T-helper 22 cell (primary cell): ENCODE measurements at regions not wholly inside any gene's neighbourhood (a gene's known extent, or its start where the extent isn't known, plus 50 kb on each side); places are given as distances from the start of the nearest gene placed in this dataset.

Experiments
- DNase-seq: peaks from one replicate; pipeline ENCODE4 v3.0.0-alpha.2; 2020; ENCODE audit warnings: low read depth

DNA sequence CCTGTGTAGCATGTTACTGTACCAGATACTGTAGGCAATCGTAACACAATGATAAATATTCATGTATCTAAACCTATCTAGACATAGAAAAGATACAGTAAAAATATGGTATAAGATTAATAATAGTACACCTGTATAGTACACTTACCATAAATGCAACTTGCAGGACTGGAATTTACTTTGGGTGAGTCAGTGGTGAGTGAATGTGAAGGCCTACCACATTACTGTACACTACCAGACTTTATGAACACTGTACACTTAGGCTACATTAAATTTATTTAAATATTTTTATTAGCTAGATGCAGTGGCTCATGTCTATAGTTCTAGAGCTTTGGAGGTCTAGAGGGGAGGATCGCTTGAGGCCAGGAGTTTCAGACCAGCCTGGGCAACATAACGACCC lies 186.6 kb upstream of the ROPN1 start:
- no peak for DNase-seq

DNA sequence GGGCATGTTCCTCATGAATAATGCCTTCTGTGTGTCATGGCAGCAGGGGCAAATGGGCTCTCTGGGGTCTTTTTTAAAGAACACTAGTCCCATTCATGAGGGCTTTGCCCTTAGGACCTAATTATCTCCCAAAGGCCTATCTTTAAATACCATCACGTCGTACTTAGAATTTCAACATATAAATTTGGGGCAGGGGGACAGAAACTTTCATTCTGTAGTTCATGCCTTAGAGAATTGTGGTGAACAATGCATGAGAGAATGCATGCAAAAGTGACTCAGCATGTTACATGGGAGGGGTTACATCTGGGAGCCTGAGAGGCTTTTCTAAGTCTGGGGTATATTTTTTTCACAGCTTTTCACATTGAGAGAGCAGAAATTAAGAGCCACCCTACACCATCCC lies 208.5 kb upstream of the ROPN1 start:
- no peak for DNase-seq

DNA sequence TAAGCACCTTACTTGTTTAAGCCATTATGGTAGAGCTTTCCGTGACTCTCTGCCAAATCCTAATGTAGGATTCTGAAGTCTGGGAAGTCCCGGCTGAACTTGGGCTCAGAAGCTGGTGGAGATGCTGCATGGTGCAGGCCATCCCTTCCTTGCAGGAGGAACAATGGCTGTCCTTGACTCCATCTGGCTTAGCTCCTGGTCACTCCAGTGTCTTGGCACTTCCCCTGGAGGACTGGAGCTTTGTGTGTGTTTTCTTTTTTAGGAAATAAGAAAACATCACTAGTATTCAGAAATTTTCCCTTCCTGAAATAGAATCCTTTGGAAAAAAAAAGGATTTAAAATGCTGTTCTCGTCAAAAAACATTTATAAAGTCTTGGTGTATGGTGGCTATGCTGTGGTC lies 209.3 kb upstream of the ROPN1 start:
- DNase-seq: no peak

DNA sequence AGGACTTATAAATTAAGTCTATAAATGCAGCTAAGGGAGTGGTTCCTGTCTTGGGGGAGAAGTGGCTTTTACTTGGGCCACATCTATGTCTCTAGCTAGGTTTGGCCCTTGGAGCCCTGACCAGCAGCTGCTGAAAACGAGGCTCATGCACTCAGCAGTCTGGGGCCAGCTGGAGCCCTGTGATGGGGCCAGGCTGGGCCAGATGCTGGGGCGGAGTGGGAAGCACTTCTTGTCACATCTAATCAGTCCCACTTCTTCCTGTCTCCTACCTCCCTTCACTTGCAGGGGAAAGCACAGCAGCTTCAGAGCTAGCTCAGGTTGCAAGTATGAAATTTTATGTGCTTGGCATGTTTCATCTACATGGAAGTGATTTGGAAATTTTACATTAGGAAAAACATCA lies 209.9 kb upstream of the ROPN1 start:
- no peak for DNase-seq

DNA sequence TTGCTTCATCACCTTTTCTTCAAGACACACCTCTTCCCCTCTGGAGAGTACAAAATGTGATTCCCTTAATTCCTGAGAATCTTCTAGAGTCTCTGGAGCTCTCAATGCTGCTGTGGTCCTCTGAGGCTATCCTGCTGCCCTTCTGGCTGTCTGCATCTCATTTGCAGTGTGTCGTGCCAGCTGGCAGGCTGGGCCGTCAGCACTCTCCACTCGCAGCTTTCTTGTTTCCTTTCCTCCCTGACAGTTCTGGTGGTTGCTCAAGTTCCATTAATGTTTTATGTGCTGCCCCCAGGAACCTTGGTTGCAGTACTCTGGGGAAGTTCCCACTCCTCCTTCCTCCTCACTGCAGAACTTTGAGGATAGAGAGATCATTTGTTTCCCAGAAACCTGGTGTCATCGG lies 210.8 kb upstream of the ROPN1 start:
- DNase-seq: no peak

DNA sequence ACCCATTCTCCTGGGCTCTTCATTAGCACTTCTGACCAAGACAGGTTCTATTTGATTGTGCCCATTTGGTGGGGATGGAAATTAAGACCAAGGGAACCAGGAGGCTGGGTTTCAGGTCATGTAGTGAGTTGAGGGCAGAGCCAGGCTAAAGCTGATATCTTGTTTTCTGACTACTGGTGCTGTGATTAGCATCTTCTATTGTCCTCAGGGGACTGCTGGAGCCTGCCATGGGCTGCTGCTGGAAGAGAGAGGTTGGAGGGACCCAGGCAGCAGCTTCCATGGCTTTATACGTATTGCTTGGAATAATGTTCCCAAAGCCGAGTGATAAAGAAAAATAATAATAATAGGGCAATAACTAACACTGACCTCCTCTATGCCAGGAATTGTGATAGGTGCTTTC lies 211.4 kb upstream of the ROPN1 start:
- no peak for DNase-seq

DNA sequence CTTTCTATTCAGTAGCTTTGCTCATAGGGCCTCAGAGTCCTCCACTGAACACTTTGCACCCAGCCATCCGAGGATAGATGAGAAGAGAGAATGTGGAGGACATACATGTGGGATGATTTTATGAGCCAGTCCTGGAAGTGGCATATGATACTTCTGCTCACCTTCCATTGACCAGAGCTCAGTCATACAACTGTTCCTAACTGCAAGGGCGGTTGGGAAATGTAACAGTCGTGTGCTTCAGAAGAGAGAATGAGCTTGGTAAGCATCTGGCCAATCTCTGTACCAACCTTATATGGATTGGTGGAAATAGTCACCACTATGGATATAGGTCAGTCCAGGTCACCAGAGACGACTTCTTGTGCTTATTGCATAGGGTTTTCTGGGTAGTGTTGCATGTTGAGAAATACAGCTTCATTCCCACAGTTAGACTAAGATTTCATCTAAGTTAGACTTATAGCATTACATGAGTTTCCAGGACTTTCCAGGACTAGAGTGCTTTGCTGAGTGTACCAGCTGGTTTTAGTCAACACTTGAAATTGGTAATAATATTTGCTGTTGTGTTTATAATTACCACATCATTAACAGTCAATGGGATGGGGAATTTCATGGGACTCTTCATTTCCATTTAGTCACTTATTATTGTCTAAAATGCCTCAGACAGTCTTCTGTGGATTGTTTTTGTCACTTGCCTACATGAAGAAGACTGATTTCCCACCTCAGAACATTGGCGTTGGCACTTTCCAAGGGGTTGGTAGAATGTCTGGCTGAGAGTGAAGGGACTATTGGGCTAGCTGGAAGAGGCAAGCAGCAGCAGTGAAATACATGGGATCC lies 214.5 kb upstream of the ROPN1 start:
- DNase-seq: no peak

DNA sequence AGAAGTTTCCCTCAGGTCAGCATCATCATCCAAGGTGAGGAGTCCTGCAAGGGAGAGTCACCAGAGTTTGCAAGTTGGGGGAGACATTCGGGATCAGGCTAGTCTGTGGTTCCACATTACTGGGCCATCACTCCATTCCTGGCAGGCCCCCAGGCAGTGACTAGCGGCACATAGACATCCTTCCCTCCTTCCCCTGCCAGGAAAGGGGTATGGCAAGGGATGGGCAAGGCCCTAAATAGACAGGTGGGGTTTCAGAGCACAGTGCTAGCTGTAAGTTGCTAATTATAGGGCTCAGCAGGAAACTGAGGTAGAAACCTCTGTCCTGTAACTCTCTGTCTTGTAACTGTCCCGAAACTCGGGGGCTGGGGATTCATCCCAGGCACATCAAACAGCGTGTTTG lies 215.2 kb upstream of the ROPN1 start:
- DNase-seq: no peak

DNA sequence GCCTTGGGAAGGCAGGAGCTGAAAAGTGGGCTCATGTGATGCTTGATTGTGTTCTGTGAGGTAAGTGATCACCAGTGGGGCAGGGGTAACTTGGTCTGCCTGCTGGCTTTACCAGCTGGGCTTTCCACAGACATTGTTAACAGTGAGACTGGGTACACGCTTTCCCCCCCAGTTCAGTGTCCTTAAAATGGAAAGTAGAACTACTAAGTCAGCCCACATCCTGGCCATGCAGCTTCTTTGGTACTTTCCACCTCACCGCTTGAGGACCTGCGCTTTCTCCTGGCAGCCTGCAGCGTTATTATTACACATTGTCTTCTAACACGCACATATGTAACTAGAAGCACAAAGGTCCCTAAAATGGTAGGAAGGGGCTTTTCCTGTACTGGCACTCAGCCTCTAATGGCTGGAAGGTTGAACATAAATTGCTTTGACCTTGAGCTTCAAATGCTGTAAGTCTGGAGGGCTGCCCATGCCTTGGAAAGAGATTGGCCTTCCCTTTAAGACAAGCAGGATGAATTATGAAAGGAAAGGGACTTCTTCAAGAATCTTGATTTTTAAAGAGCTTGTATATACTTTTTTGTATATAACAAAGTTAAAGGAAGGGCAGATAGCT lies 216.1 kb upstream of the ROPN1 start:
- DNase-seq: no peak

DNA sequence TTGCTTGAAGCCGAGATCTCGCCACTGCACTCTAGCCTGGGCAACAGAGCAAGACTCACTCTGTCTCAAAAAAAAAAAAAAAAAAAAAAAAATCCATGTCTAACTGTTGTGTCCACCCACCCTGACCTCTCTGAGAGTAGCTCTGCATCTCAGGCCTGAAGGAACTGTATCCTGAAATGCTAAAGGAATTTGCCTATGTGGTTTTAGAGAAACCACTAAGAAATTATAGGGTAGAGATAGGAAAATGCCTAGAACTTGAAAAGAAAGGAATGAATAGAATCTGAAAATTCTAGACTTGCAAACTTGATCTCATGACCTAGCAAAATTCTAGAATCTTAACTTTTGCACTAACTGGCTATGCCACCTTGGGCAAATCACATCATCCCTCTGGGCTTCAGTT lies 217.5 kb upstream of the ROPN1 start:
- no peak for DNase-seq

DNA sequence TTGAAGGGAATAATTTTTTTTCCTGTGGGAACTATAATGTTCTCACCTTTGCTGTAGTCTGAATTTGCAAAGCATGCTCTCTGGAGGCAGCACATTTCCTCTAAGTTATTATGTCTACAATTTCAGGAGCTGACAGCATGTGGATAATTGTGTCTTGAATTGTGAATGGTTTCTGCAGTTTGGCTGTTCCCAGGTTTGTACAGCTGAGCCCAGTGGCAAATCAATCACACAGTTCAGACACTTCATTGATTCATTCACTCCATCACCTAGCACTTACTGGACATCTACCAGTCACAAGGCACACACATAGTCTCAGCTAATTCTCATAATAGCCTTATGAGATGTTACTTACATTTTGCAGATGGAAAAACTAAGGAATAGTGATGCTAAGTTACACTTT lies 219.0 kb upstream of the ROPN1 start:
- no peak for DNase-seq

DNA sequence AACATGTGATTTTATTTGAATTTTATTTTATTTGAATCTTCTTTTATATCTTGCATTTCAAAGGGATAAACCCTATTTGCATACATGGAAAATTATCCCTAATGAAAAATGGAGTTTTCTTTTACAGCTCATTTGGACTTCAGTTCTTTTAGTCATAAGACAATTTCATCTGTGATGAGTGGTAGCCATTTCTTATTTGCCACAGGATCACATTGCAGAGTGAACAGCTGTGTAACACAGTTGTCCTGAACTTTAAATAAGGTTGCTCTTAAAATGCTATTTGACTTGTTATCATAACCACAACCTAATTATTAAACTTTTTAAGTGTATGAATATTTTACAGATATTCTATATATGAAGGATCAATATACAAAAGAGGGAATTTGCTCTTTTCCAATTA lies 221.7 kb upstream of the ROPN1 start:
- no peak for DNase-seq

DNA sequence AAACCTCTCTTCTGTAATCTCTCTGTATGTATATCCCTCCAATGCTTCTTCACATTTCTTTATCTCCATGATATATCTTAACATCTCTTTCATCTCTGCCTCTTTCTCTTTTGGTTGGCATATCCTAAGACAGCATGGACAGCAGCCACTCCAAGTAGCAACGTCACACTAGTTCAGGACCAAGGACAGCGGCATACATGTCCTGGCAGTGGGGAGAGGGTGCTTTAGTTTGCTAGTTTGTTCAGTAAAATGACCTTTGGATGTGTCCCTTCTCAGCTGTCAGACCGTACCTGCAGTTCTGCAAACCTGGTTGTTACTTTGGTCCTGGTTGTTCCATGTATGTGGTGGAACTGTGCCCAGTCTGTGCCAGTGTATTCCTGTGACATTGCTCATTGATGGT lies 225.6 kb upstream of the ROPN1 start:
- no peak for DNase-seq

DNA sequence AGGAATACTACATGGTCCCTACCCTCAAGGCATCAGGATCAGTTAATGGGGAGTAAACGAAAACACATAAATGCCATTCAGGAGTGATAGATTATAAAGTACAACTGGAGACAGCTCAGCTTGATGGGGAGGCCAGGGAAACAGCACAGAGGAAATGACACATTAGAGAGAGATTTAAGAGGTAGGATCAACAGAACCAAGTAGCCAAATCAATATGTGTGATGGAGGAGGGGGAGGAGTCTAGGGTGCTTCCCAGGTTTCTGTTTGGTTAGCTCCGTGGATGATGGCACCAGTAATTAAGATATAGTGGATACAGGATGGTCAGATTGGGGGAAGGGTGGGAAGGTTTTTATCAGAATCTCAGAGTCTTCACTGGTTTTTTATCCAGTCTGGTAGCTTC lies 229.5 kb upstream of the ROPN1 start:
- DNase-seq: no peak

DNA sequence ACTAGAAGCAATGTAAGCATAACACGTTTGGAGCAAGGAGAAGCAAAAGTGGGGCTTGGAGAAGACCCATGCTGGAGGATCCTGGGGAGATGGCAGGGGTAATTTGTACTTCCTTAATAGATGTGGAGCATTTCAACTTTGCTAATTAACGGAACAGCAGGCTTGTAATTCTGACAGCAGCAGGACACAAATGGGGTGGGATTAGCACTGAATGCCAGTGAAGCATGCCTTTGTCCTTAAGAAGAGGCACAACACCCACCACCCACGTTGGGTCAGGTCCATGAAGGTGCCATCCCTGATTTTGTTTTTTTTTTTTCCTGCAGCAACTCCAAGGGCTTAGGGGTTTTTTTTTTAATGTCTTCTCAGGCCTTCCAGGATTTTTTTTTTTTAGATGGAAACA lies 231.9 kb upstream of the ROPN1 start:
- DNase-seq: no peak

DNA sequence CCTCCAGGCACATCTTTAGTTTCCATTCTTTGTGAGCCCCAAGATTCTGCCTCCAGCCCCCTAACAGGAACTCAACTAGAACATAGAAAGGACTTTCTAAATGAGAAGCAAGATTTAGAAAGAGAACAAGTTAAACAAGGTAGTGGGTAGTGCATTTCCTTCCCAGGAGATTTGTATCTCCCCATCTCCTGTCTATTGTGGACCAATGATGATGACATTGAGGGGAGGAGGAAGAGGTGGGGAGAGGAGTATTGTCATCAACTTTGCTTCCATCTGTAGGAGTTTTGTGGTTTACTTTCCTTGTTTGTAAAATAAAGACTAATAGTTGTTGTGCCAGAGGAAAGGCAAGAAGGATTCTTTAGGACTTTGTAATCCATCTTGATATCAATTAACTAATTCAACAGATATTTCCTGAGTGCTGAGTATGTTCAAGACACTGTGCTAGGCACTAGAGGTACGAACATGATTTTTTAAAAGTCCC lies 235.3 kb upstream of the ROPN1 start:
- no peak for DNase-seq

DNA sequence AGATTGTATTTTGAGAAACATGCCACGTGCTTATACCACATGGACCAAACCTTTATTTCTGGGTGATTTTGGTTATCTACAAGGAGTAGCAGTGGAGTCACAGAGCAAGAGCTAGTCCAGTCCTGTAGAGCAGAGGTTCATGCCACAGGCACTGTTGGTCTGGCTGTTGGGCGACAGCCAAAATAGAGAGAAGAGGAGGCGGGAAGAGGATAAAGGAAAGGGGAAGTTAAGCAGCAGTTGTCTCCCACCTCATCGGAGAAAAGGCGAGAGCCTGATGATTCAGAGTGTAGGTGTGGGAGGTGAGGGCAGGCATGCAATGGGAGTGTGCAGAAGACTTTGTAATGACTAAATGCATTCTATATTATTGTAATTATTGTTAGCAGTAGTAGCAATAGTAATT lies 237.5 kb upstream of the ROPN1 start:
- DNase-seq: no peak

DNA sequence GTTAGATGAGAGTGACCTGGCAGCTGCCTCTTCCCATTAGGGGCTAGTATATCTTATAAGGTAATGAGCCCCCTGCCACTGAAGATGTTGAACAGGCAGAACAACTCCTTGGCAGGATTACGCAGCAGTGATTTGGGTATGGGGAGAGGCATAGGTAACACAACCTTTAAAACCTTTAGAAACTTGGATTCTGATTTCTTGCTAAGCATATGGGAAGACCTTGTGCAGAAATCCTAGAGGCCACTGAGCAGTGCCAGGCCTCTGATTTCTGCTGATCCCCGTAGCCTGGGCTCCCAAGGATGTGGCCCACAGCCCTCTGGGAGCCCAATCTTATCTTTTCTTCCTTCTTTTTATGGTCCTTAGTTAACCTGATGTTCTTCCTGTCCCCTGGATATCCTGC lies 237.9 kb upstream of the ROPN1 start:
- DNase-seq: no peak

DNA sequence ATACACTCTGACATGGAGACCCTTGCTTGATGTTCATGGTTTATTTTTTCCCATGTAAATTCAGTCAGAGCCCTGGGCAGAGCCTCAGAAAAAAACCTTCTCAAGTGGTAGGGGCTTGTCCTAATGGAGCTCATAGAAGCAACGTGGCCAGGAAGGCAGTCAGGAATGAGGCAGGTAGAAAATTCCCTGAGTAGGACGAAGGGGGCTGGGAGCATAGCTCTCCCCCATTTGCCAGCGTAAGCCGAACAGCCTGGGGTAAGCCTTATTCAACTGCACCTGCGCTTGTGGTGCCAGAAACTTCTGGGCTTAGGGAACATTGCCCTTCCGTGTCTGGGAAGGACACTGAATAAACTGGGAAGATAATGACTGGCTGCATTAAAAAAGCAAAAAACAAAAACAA lies 238.5 kb upstream of the ROPN1 start:
- no peak for DNase-seq

DNA sequence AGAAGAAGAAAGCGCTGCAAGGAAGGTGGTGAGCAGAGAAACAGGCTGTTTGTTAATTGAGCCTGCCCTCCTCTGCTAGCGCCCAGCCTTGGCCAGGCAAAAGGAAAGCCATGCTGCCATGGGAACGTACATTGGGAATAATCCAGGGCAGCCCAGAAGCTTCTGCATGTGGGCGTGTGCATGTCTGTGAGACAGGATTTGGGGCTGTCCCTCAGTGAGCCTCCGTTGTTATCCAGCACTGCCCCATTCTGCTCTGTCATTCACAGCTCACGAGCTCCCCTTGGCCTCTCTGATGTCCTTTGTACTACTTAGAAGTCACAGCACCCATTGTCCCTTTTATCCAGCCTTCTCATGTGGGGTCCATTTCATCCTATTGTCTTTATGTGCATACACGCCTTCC lies 239.1 kb upstream of the ROPN1 start:
- no peak for DNase-seq

DNA sequence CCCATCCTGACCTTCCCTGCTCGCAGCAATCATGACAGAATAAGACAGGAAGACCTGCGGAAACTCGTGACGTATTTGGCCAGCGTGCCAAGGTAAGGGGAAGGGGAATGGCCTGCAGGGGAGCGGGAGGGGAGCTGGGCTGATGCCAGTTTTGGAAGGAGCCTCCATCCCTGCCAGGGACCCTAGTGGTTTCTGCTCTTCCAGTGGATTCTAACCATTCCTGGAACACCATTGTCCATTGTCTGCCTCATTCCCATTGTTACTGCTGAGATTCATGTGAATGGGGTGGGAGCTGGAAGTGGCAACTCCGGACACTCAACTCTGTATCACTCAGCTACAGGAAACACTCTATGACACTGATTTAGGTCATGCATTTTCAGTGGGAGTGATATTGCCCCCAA lies 242.9 kb upstream of the ROPN1 start:
- no peak for DNase-seq

DNA sequence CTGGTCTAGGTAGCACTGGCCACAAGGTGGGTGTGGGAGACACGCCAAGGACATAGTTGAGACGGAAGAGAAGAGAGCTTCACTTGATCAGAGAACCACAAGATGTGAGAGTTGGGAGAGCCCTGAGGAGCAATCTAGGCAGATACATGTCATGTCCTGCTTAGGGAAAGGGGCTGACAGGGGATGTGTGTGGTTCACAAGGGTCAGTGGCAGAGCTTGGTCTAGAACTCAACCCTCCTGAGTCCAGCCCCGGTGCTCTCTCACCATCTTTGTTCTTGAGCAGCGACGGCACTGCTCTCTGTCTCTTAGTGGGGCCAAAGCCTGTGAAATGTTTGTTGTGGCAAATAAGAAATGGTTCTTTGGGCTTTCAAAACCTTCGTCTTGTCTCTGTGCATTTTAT lies 243.5 kb upstream of the ROPN1 start:
- no peak for DNase-seq

DNA sequence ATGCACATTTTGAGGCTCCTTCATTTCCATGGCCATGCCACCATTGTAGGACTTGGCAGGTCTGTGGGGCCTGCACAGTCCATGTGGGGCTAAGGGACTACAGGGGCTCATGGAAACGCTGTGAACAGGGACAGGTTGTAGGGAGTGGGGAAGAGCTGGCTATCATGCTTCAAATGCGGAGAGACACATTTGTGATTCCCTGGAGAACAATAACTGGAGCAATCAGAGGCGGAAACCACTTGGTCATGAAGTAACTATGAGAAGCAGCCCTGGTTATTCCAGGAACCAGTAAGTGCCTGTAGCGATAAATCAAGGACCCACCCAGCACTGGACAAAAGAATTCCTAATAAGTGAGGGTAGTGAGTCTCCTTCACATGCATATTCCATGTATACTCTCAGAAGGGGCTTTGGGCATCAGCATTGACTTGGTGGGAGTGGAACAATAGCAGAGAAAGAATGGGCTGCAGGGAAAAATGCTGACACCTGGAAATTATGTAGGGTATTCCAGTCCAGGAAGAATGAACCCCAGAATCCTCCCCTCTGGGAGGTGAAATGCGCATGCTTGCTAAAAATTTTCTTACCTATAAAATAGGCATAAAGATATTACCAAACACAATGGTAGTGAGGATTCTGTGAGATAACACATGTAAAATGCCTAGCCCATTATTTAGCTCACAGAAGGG lies 251.4 kb upstream of the ROPN1 start:
- DNase-seq: no peak
